ENCODE measurements at regions not wholly inside any gene's neighbourhood (a gene's known extent, or its start where the extent isn't known, plus 50 kb on each side); places are given as distances from the start of the nearest gene placed in this dataset.

- intact Hi-C loops (cut with DNase I) = no loop called here
- Histone ChIP-seq H3K27ac (no peak overlapping the region), H3K27me3 (replicated peaks; ENCODE audit: insufficient read depth) (no peaks in the 10 kb centered on the region), H3K4me3 (no peak overlapping the region), H3K36me3 (no peaks in the 10 kb centered on the region), H3K9me3 (no peaks in the 10 kb centered on the region), H3K4me1 (replicated peaks) (no peaks in the 10 kb centered on the region)
- DNase-seq (ENCODE audit: low spot score) = no peak
- no peak for TF ChIP-seq POLR2A (IDR thresholded peaks at IDR 0.05)
- no peak for TF ChIP-seq CTCF (IDR thresholded peaks at IDR 0.05)
- no peak for TF ChIP-seq POLR2AphosphoS5 (IDR thresholded peaks at IDR 0.05)
These were observed 1904.9 kb downstream of the TP53TG3F start for GRCh38 chr16:35364263-35364662.

- Histone ChIP-seq H3K4me3 (no peak overlapping the region), H3K9me3 (no peaks in the 10 kb centered on the region), H3K27ac (no peak overlapping the region), H3K4me1 (replicated peaks) (no peaks in the 10 kb centered on the region), H3K36me3 (no peaks in the 10 kb centered on the region), H3K27me3 (replicated peaks; ENCODE audit: insufficient read depth) (no peaks in the 10 kb centered on the region)
- intact Hi-C loops (cut with DNase I) = no loop called here
- 47% methylated on average over 2 of the region's 2 CpGs for WGBS
- DNase-seq (ENCODE audit: low spot score) = no peak
- TF ChIP-seq POLR2AphosphoS5 (IDR thresholded peaks at IDR 0.05) (no peak), POLR2A (IDR thresholded peaks at IDR 0.05) (no peak), CTCF (IDR thresholded peaks at IDR 0.05) (no peak)
These were observed 1906.3 kb downstream of the TP53TG3F start for GRCh38 chr16:35365675-35366074.

GRCh38 chr16:35370617-35371016 lies 1911.2 kb downstream of the TP53TG3F start:
- TF ChIP-seq CTCF (IDR thresholded peaks at IDR 0.05) (no peak), POLR2AphosphoS5 (IDR thresholded peaks at IDR 0.05) (peak; percentile 15), POLR2A (IDR thresholded peaks at IDR 0.05) (no peak)
- H3K27ac ChIP-seq = no peak overlapping the region
- DNase-seq (ENCODE audit: low spot score) = no peak
- intact Hi-C loops (cut with DNase I) = no loop called here
- H3K4me1 ChIP-seq (replicated peaks) = no peaks in the 10 kb centered on the region
- H3K27me3 ChIP-seq (replicated peaks; ENCODE audit: insufficient read depth) = no peaks in the 10 kb centered on the region
- no peak overlapping the region for H3K4me3 ChIP-seq
- WGBS = 44% methylated on average over 1 of the region's 1 CpG
- no peaks in the 10 kb centered on the region for H3K9me3 ChIP-seq
- H3K36me3 ChIP-seq = no peaks in the 10 kb centered on the region

- Histone ChIP-seq H3K36me3 (no peaks in the 10 kb centered on the region), H3K4me3 (no peak overlapping the region), H3K9me3 (no peaks in the 10 kb centered on the region), H3K27ac (peak overlapping the region; percentile 25 to 65), H3K27me3 (replicated peaks; ENCODE audit: insufficient read depth) (no peaks in the 10 kb centered on the region), H3K4me1 (replicated peaks) (no peaks in the 10 kb centered on the region)
- intact Hi-C loops (cut with DNase I) = no loop called here
- WGBS = 36% methylated on average over 2 of the region's 2 CpGs
- no peak for DNase-seq (ENCODE audit: low spot score)
- peak; percentile 72 for TF ChIP-seq POLR2AphosphoS5 (IDR thresholded peaks at IDR 0.05)
- TF ChIP-seq POLR2A (IDR thresholded peaks at IDR 0.05) = no peak
- TF ChIP-seq CTCF (IDR thresholded peaks at IDR 0.05) = no peak
These were observed 1917.7 kb downstream of the TP53TG3F start for GRCh38 chr16:35377142-35377541.

GRCh38 chr16:35386619-35387018 lies 1927.2 kb downstream of the TP53TG3F start:
- Histone ChIP-seq H3K9me3 (no peaks in the 10 kb centered on the region), H3K4me1 (replicated peaks) (no peaks in the 10 kb centered on the region), H3K27ac (no peak overlapping the region), H3K4me3 (no peak overlapping the region), H3K36me3 (no peaks in the 10 kb centered on the region), H3K27me3 (replicated peaks; ENCODE audit: insufficient read depth) (no peaks in the 10 kb centered on the region)
- TF ChIP-seq CTCF (IDR thresholded peaks at IDR 0.05) (no peak), POLR2AphosphoS5 (IDR thresholded peaks at IDR 0.05) (no peak), POLR2A (IDR thresholded peaks at IDR 0.05) (no peak)
- intact Hi-C loops (cut with DNase I) = loop anchor here (10.0 kb wide), 1 partner anchor 58 kb away; no protein-coding TSS in a partner anchor
- DNase-seq (ENCODE audit: low spot score) = no peak
- 37% methylated on average over 2 of the region's 2 CpGs for WGBS

Measured in prostate gland (tissue), 2 donors.